HepG2 (cell line): ENCODE measurements at regions not wholly inside any gene's neighbourhood (a gene's known extent, or its start where the extent isn't known, plus 50 kb on each side); places are given as distances from the start of the nearest gene placed in this dataset.

Source experiments
- ATAC-seq: fragments of 200-7000 bp; cut with Tn5 transposase; 3 replicates; pipeline ENCODE4 v1.9.1; 2020; ENCODE audit warnings: mild to moderate bottlenecking, moderate library complexity
- BruUV-seq: library from RNA; stranded (reverse); fragments of 400-500 nt; replicated peaks from 2 replicates; lab custom pipeline; 2021; lab: Mats Ljungman, UMichigan
- CTCF ChIA-PET: fragments of 300-600 bp; formaldehyde crosslinking; extraction: SDS; loops from one replicate; lab custom pipeline; 2021; ENCODE audit warnings: low total read pairs, inconsistent platforms, low intra/inter-chr PET ratio; lab: Yijun Ruan, JAX
- POLR2A ChIA-PET: fragments of 350-600 bp; sonication (Branson Sonifier 250); formaldehyde crosslinking; loops from one replicate; lab custom pipeline; 2020; ENCODE audit warnings: antibody characterized with exemption, inconsistent platforms; lab: Yijun Ruan, JAX
- DNase-seq: peaks from one replicate; pipeline ENCODE4 v3.0.0-alpha.2; 2015; ENCODE audit warnings: low spot score
- FAIRE-seq: peaks from 3 replicates; lab custom pipeline; 2011; peaks lifted over from hg19 to GRCh38; lab: Jason Lieb, UNC
- H2AFZ ChIP-seq: one replicate; pipeline ENCODE4 v1.6.1; 2011; ENCODE audit warnings: low read length, inconsistent platforms
- H3K27ac ChIP-seq: fragments of 300-600 bp; 3 replicates; pipeline ENCODE4 v1.8.0; 2011; ENCODE audit warnings: mixed run types, mild to moderate bottlenecking, mixed read lengths, low read length, inconsistent platforms; ENCODE audit not compliant: insufficient read depth; ENCODE audit errors: extremely low read length
- H3K27me3 ChIP-seq, 2 experiments: fragments of 200-600 bp in 1 of 2; 2 replicates in 1 of 2; 3 replicates in 1 of 2; pipeline versions ENCODE4 v1.6.0 to v1.8.0; 2011; ENCODE audit warnings: low read length in 2 of 2, mild to moderate bottlenecking in 2 of 2, moderate library complexity in 2 of 2, inconsistent platforms in 1 of 2; ENCODE audit not compliant: insufficient read depth in 2 of 2, control insufficient read depth in 1 of 2
- H3K36me3 ChIP-seq, 2 experiments: fragments of 200-600 bp in 1 of 2; replicated peaks in 1 of 2; 2 replicates in 1 of 2; 3 replicates in 1 of 2; pipeline versions ENCODE4 v1.5.1 to v1.8.0; 2011; ENCODE audit warnings: low read length in 2 of 2, inconsistent platforms in 1 of 2; ENCODE audit not compliant: insufficient read depth in 2 of 2, control insufficient read depth in 1 of 2
- H3K4me1 ChIP-seq: 2 replicates; pipeline ENCODE4 v1.5.1; 2012; ENCODE audit warnings: low read length, inconsistent platforms; ENCODE audit not compliant: insufficient read depth
- H3K4me2 ChIP-seq: 2 replicates; pipeline ENCODE4 v1.6.0; 2011; ENCODE audit warnings: low read depth, low read length, inconsistent platforms
- H3K4me3 ChIP-seq, 3 experiments: fragments of 200-600 bp in 1 of 3; sonication (generic), shearing (Covaris generic) in 1 of 3; replicated peaks in 1 of 3; 2 replicates each; pipeline ENCODE4 v1.5.1; 2011 to 2016; ENCODE audit warnings: low read length in 3 of 3, inconsistent platforms in 2 of 3, low read depth in 2 of 3, mild to moderate bottlenecking in 2 of 3, control low read depth in 1 of 3, mixed read lengths in 1 of 3; ENCODE audit not compliant: insufficient read depth in 1 of 3
- H3K79me2 ChIP-seq: one replicate; pipeline ENCODE4 v1.6.1; 2011; ENCODE audit warnings: low read length, inconsistent platforms; ENCODE audit not compliant: insufficient read depth
- H3K9ac ChIP-seq: 2 replicates; pipeline ENCODE4 v1.6.0; 2011; ENCODE audit warnings: mild to moderate bottlenecking, low read depth, low read length, inconsistent platforms; ENCODE audit not compliant: insufficient read depth
- H3K9me3 ChIP-seq: 2 replicates; pipeline ENCODE4 v1.5.1; 2012; ENCODE audit warnings: mild to moderate bottlenecking, low read length
- H4K20me1 ChIP-seq: 2 replicates; pipeline ENCODE4 v1.6.0; 2011; ENCODE audit warnings: inconsistent platforms, mild to moderate bottlenecking, low read length, moderate library complexity; ENCODE audit not compliant: insufficient read depth
- BORCS8-MEF2B ChIP-seq: sonication (generic); formaldehyde crosslinking; IDR thresholded peaks from 2 replicates; pipeline ENCODE4 v1.8.0; 2022; ENCODE audit warnings: mild to moderate bottlenecking, missing genetic modification reagents
- GABPA ChIP-seq, 2 experiments: IDR thresholded peaks; 2 replicates each; pipeline ENCODE4 v1.6.1; 2011 to 2016; ENCODE audit warnings: low read depth in 2 of 2, low read length in 1 of 2, missing biosample characterization in 1 of 2, missing genetic modification characterization in 1 of 2
- HHEX ChIP-seq: IDR thresholded peaks from 2 replicates; pipeline ENCODE4 v1.6.1; 2016; ENCODE audit warnings: control low read depth
- MBNL3 ChIP-seq: fragments of 250-450 bp; sonication (Bioruptor Pico); conservative IDR thresholded peaks from 2 replicates; pipeline ENCODE4 v1.8.0; 2022; ENCODE audit warnings: mild to moderate bottlenecking, inconsistent platforms
- MYC ChIP-seq: sonication (generic); formaldehyde crosslinking; IDR thresholded peaks from 2 replicates; pipeline ENCODE4 v1.9.0; 2021; ENCODE audit warnings: missing genetic modification reagents, borderline replicate concordance
- NFATC3 ChIP-seq: sonication (generic); formaldehyde crosslinking; IDR thresholded peaks from 2 replicates; pipeline ENCODE4 v1.5.1; 2020; ENCODE audit warnings: mild to moderate bottlenecking, missing genetic modification reagents
- NFRKB ChIP-seq: fragments of 450-650 bp; IDR thresholded peaks from 2 replicates; pipeline ENCODE4 v1.6.1; 2017
- NONO ChIP-seq, 2 experiments: fragments of 450-650 bp in 1 of 2; sonication (generic) in 1 of 2; formaldehyde crosslinking in 1 of 2; IDR thresholded peaks in 1 of 2; conservative IDR thresholded peaks in 1 of 2; 2 replicates each; pipeline versions ENCODE4 v1.6.1 to v1.8.0; 2017 to 2022; ENCODE audit warnings: mild to moderate bottlenecking in 1 of 2, missing genetic modification reagents in 1 of 2, moderate library complexity in 1 of 2
- PAX8 ChIP-seq: sonication (generic); formaldehyde crosslinking; IDR thresholded peaks from 2 replicates; pipeline ENCODE4 v1.8.0; 2022; ENCODE audit warnings: mild to moderate bottlenecking, missing genetic modification reagents, borderline replicate concordance
- SMARCE1 ChIP-seq: fragments of 450-650 bp; IDR thresholded peaks from 2 replicates; pipeline ENCODE4 v1.6.1; 2017; ENCODE audit warnings: borderline replicate concordance
- ZNF136 ChIP-seq: sonication (generic); formaldehyde crosslinking; IDR thresholded peaks from 2 replicates; pipeline ENCODE4 v1.8.1; 2022; ENCODE audit warnings: low read depth, mild to moderate bottlenecking, moderate library complexity, missing genetic modification reagents
- ZNF225 ChIP-seq: sonication (generic); formaldehyde crosslinking; IDR thresholded peaks from 2 replicates; pipeline ENCODE4 v1.4.0; 2020; ENCODE audit warnings: mild to moderate bottlenecking, missing genetic modification reagents
- ZNF619 ChIP-seq: sonication (generic); formaldehyde crosslinking; IDR thresholded peaks from 2 replicates; pipeline ENCODE4 v1.4.0; 2020; ENCODE audit warnings: mild to moderate bottlenecking, missing genetic modification reagents
- ZSCAN31 ChIP-seq: sonication (generic); formaldehyde crosslinking; IDR thresholded peaks from 2 replicates; pipeline ENCODE4 v1.5.0; 2020; ENCODE audit warnings: low read depth, mild to moderate bottlenecking, missing genetic modification reagents
- WGBS: methylation state at CpG from one replicate; pipeline ENCODE4 v1.1.6; 2017; ENCODE audit warnings: low lambda C conversion rate; 5-methylcytosine and 5-hydroxymethylcytosine counted together
- in situ Hi-C: cut with HindIII; loops from 2 replicates; pipeline ENCODE4 v1.10.0; 2017; ENCODE audit warnings: low pct_unique_long_range_greater_than_20kb; ENCODE audit not compliant: extremely low pct_ligation_motif_present
- intact Hi-C: fragments of 100-400 bp; cut with micrococcal nuclease; formaldehyde crosslinking; loops from one replicate; pipeline ENCODE4 v1.10.0; 2022; ENCODE audit not compliant: unreplicated experiment
- TF ChIP-seq, protein P1 (sequence below): sonication (generic); formaldehyde crosslinking; IDR thresholded peaks from 2 replicates; pipeline ENCODE4 v1.8.1; 2023; ENCODE audit warnings: mild to moderate bottlenecking, inconsistent platforms, moderate library complexity, missing genetic modification reagents, borderline replicate concordance
- TF ChIP-seq, protein P2 (sequence below): sonication (generic); formaldehyde crosslinking; conservative IDR thresholded peaks from 2 replicates; pipeline ENCODE4 v1.4.0; 2020; ENCODE audit warnings: missing genetic modification reagents
- TF ChIP-seq, protein P3 (sequence below): sonication (generic); formaldehyde crosslinking; IDR thresholded peaks from 2 replicates; pipeline ENCODE4 v1.8.1; 2022; ENCODE audit warnings: mild to moderate bottlenecking, missing genetic modification reagents
- TF ChIP-seq, protein P4 (sequence below): sonication (generic); formaldehyde crosslinking; IDR thresholded peaks from 2 replicates; pipeline ENCODE4 v1.5.1; 2020; ENCODE audit warnings: mild to moderate bottlenecking, missing genetic modification reagents

DNA sequence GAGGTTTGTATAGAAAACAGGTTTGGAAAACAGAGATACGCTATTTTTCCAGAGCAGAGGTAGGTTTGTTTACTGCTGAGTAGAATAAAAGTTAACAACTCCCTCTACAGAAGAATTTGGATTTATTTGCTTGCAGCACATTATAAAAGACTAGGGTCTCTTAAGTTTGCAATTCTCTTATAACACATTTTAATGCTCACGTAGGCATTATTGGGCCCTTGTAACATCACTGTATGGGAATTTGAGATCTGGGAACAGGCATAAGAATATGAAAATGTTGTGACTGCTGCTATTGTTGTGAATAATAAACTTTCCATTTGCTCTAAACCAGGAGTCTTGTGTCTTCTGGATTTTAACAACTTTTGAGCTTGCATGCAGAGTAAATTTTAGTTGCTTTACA lies 128.3 kb upstream of the CADM2 start (continued):
- TF ChIP-seq NFATC3: no peak
- TF ChIP-seq ZNF619 (CRISPR knock-in tag): no peak
- no peak for TF ChIP-seq ZSCAN31 (CRISPR knock-in tag)
- TF ChIP-seq, all 625 proteins: peak for 2

DNA sequence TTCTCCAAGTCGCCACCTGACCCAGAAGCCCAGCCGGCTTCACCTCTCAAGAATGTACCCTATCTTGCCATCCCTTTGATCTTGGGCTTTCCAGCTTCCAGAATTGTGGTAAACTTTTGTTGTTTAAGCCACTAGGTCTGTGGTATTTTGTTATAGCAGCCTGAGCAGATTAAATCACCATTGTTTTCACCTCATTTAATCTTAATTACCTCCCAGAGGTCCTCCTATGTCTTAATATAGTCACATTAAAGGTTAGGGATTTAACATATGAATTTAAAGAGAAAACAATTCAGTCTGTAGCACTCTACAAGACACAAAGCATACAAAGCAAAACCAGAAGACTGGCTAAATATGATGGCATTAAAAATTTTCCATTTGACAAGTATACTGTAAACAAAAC lies 123.4 kb upstream of the CADM2 start:
- WGBS: 20% methylated on average over 2 of the region's 2 CpGs
- Histone ChIP-seq H3K4me3 (no peak overlapping the region), H3K27ac (no peak overlapping the region), H3K9ac (no peak overlapping the region), H3K4me2 (no peak overlapping the region), H4K20me1 (no peaks in the 10 kb centered on the region), H3K27me3 (no peaks in the 10 kb centered on the region), H2AFZ (no peak overlapping the region), H3K4me1 (no peaks in the 10 kb centered on the region), H3K79me2 (no peaks in the 10 kb centered on the region), H3K9me3 (no peaks in the 10 kb centered on the region), H3K36me3 (no peaks in the 10 kb centered on the region)
- in situ Hi-C loops (no loop called here), intact Hi-C loops (no loop called here)
- ChIA-PET POLR2A (no interaction called here), CTCF (no interaction called here)
- FAIRE-seq: no peak
- no peak for ATAC-seq
- BruUV-seq: no TSS peak
- no peak for TF ChIP-seq GABPA (IDR thresholded peaks at IDR 0.05; ENCODE audit: low read depth, low read length)
- TF ChIP-seq GABPA (CRISPR knock-in tag; IDR thresholded peaks at IDR 0.05; ENCODE audit: low read depth): no peak
- TF ChIP-seq, protein P1, sequence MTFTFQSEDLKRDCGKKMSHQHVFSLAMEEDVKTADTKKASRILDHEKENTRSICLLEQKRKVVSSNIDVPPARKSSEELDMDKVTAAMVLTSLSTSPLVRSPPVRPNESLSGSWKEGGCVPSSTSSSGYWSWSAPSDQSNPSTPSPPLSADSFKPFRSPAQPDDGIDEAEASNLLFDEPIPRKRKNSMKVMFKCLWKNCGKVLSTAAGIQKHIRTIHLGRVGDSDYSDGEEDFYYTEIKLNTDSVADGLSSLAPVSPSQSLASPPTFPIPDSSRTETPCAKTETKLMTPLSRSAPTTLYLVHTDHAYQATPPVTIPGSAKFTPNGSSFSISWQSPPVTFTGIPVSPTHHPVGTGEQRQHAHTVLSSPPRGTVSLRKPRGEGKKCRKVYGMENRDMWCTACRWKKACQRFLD (CRISPR knock-in tag): no peak
- TF ChIP-seq MBNL3 (CRISPR knock-in tag): no peak
- no peak for TF ChIP-seq NONO (IDR thresholded peaks at IDR 0.05)
- TF ChIP-seq NONO (CRISPR knock-in tag; conservative IDR thresholded peaks at IDR 0.05): no peak
- no peak for TF ChIP-seq ZNF136
- TF ChIP-seq HHEX (CRISPR knock-in tag): no peak
- no peak for TF ChIP-seq NFRKB
- no peak for TF ChIP-seq BORCS8-MEF2B (CRISPR knock-in tag)
- no peak for TF ChIP-seq SMARCE1
- TF ChIP-seq ZNF225: no peak
- TF ChIP-seq, protein P2, sequence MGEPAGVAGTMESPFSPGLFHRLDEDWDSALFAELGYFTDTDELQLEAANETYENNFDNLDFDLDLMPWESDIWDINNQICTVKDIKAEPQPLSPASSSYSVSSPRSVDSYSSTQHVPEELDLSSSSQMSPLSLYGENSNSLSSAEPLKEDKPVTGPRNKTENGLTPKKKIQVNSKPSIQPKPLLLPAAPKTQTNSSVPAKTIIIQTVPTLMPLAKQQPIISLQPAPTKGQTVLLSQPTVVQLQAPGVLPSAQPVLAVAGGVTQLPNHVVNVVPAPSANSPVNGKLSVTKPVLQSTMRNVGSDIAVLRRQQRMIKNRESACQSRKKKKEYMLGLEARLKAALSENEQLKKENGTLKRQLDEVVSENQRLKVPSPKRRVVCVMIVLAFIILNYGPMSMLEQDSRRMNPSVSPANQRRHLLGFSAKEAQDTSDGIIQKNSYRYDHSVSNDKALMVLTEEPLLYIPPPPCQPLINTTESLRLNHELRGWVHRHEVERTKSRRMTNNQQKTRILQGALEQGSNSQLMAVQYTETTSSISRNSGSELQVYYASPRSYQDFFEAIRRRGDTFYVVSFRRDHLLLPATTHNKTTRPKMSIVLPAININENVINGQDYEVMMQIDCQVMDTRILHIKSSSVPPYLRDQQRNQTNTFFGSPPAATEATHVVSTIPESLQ: no peak
- TF ChIP-seq, protein P3, sequence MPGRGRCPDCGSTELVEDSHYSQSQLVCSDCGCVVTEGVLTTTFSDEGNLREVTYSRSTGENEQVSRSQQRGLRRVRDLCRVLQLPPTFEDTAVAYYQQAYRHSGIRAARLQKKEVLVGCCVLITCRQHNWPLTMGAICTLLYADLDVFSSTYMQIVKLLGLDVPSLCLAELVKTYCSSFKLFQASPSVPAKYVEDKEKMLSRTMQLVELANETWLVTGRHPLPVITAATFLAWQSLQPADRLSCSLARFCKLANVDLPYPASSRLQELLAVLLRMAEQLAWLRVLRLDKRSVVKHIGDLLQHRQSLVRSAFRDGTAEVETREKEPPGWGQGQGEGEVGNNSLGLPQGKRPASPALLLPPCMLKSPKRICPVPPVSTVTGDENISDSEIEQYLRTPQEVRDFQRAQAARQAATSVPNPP (CRISPR knock-in tag): no peak
- TF ChIP-seq PAX8 (CRISPR knock-in tag): no peak
- no peak for TF ChIP-seq MYC (CRISPR knock-in tag)
- TF ChIP-seq, protein P4, sequence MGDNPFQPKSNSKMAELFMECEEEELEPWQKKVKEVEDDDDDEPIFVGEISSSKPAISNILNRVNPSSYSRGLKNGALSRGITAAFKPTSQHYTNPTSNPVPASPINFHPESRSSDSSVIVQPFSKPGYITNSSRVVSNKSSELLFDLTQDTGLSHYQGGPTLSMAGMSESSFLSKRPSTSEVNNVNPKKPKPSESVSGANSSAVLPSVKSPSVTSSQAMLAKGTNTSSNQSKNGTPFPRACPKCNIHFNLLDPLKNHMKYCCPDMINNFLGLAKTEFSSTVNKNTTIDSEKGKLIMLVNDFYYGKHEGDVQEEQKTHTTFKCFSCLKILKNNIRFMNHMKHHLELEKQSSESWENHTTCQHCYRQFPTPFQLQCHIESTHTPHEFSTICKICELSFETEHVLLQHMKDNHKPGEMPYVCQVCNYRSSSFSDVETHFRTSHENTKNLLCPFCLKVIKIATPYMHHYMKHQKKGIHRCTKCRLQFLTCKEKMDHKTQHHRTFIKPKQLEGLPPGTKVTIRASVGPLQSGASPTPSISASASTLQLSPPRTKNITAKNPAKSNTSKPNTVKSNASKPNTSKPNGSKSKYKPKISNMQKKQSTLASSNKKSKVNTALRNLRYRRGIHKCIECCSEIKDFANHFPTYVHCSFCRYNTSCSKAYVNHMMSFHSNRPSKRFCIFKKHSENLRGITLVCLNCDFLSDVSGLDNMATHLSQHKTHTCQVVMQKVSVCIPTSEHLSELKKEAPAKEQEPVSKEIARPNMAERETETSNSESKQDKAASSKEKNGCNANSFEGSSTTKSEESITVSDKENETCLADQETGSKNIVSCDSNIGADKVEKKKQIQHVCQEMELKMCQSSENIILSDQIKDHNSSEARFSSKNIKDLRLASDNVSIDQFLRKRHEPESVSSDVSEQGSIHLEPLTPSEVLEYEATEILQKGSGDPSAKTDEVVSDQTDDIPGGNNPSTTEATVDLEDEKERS (CRISPR knock-in tag): no peak
- DNase-seq: no peak
